Stimulated activated naive CD4-positive, alpha-beta T cell (primary cell): ENCODE measurements at regions not wholly inside any gene's neighbourhood (a gene's known extent, or its start where the extent isn't known, plus 50 kb on each side); places are given as distances from the start of the nearest gene placed in this dataset.
"Not testable (repeated sequence)": the region's sequence is repeated elsewhere in the genome, so short reads cannot be mapped to it uniquely, and the experiment has no call there.

Experiments
- DNase-seq, 6 experiments: peaks; one replicate each; lab custom pipeline; 2025; lab: John Stamatoyannopoulos, UW

DNA sequence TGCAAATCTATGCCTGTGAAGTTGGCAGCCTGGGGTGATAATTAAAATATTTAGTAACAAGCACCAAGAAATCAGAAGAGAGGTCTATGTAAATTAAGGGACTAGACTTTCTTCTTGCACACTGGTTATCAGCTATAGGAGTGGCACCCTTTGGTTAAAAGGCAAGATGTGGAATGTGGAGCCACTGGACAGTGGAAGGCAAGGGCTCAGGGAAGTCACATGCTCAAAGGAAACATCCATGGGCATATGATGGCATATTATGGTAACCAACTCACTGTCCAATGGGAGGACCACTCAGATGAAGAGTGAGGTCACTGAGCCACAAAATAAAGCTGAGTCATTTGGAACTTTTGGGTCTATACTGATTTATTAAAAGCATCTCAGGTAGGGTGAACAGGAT is 165.6 kb upstream of the PRICKLE2 start:
- no peak for DNase-seq

GRCh38 chr3:64388886-64389285 is 163.6 kb upstream of the PRICKLE2 start:
- no peak for DNase-seq

GRCh38 chr3:64387688-64388087 is 162.4 kb upstream of the PRICKLE2 start:
- no peak for DNase-seq

DNA sequence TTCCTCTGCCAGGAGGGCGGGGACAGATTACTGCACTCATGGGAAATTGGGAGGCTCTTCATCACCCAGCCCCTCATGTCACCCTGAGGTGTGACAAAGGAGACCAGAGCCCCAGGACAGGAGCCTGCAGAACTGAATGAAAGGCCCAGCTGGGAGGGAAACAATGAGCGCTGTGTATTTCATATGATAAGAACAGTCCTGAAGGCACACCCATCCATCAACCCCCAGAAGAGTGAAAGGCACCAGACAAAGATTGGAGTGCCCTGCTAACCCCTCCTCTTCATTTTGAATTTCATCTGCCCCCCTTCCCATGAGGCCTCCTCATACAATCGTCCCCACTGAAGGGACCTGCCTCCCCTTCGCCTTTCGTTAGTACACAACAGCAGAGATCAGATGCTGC is 160.0 kb upstream of the PRICKLE2 start:
- no peak for DNase-seq

DNA sequence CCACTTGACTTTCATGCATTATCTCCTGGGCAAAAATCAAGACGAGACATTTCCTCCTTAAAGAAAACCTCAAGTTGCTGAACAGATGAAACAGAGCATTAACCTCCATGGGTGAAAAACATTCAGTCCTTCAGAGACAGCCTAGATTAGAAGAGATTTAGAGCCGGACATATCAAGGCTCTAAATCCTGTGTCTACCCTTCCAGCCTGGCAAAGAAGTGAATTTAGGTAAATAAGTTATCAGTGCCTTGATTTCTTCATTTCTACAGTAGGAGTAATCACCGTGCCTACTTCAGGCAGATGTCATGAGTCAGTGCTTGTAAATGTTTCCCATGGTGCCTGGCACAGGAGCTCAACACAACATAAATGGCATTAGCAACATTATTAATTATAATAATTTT is 159.3 kb upstream of the PRICKLE2 start:
- DNase-seq, result no peak

DNA sequence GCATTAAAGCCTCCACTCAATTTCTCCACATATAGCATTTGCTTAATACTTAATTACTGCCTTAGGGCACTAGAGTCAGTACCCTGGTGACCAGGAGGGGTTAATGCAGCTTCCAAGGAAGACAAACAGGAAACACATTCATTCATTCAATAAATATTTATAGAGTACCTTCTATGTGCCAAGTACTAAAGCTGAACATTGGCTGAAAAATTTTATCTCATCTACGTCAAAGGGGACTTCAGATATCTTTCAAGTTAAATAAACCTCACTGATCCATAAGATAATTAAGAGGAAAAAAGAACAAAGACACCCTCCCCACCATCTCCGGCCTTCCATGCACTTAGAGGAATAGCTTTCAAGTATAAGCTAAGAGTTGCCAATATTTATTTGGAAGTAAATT is 156.9 kb upstream of the PRICKLE2 start:
- no peak for DNase-seq

DNA sequence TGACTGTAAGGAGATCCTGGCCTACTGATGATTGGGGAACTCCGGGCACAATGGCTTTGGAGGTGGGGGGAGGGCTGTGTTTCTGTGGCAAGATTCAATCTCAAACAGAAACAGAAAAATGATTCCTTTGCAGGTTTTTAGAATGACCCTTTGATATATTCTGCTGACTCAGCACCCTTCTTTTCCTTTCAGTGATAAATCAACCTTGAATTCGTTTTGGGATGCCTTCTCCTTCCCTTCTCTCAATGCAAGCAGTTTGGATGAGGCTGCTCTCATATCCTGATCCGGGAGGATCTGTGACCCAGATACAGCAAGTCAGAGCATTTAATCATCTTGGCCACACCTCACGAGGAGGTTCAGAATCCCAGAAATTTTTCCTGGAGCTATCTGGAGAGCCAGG is 156.1 kb upstream of the PRICKLE2 start:
- no peak for DNase-seq

DNA sequence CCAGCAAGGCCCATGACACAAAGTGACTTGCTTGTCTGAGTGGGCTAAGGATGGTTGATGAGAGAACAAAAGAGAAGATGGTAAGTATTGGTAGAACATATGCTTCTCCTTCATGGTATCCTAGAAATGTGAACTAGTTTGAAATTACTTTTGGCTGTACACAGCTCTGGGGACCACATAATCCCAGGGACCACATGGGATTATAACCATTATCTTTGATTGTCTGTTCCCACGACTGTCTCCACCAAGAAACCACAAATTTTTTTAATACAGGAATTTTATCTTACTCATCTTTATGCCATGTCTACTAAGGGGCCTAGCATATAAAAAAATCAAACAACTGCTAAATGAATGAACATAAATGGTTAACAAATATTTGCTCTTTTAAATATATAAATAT is 155.3 kb upstream of the PRICKLE2 start:
- DNase-seq, result no peak

GRCh38 chr3:64379221-64379620 is 154.0 kb upstream of the PRICKLE2 start:
- DNase-seq, result no peak

GRCh38 chr3:64377942-64378341 is 152.7 kb upstream of the PRICKLE2 start:
- DNase-seq, result no peak

DNA sequence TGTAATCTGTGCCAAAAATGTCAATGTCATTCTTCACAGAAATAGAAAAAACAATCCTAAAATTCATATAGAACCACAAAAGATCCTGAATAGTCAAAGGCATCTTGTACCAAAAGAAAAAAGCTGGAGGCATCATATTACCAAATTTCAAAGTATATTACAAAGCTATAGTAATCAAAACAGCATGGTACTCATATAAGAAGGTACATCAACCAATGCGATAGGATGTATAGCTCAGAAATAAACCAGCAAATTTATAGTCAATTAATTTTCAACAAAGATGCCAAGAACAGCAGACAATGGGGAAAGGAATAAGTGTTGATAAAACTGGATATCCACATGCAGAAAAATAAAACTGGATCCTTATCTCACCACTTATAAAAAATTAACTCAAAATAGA is 150.5 kb upstream of the PRICKLE2 start:
- no peak for DNase-seq

- DNase-seq, result no peak
These were observed 144.1 kb upstream of the PRICKLE2 start for GRCh38 chr3:64369390-64369789.

GRCh38 chr3:64368257-64369020 is 143.2 kb upstream of the PRICKLE2 start:
- DNase-seq, result no peak

DNA sequence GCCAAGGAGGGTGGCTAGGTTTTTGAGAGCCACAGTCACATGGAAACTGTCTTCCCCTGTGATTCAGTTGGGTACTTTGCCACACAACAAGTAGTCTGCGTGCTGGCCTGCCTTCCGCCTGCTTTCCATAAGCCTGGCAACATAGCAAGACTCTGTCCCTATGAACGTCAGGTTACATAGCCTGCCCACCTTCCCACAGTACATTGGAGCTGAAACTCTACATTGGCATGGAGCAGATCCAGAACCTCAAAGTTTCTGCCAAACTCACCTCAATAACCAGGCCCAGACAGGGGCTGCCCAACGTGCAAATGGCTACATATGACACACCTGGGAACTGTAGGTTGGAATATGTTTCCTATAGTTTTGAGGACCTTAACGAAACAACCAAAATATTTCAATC is 140.6 kb upstream of the PRICKLE2 start:
- no peak for DNase-seq

DNA sequence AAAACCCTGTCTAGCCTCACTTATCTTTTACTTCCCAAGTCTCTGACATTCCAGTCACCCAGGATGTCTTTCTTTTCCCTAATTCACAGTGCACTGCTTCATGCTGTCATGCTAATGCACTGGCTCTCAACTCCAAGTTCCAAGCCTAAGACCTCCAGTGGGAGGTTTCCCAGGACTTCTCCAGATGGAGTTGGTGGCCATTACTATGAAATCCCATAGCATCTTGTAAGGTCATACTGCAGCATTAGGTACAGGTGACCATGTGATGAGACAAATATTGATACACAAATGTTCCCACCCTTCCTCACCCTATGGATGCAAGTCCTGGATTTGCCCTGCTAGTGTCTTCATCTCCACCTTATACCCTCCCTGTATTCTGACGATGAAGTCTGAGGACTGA is 138.6 kb upstream of the PRICKLE2 start:
- DNase-seq, result no peak

DNA sequence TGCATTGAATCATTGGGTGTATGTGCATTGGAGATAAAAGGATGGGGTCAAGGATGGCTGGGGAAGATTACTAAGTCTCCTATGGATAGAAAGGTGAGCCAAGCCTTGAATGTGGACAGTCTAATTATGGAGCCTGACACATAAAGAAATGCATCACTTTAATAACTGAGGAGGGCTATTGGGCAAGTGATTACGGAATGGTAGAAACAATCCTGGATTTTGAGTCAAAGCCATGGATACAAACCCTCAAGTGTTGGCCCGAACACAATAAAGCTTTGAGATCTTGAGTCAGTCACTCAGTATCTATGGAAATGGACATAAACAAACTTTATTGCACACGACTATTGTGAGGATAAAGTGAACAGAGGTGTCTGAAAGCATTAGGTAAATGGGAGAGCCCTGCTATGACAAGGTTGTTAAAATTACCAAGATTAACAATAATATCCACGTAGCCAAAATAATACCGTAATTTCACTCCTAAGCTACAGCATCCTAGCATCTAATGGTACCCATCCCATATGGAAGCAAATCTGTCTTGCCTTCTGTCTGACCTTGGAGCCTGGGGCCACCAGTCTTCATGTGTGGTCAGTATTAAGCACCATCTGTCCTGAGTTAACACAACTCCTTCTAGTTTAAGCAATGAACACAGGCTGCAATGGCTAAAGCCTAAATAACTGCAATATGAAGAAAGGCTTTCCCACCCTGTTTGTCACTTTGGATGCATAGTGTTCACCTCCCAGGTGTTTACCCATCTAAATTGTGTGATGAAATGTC is 136.9 kb upstream of the PRICKLE2 start:
- no peak for DNase-seq

GRCh38 chr3:64361036-64361435 is 135.8 kb upstream of the PRICKLE2 start:
- DNase-seq, result not testable (repeated sequence)

DNA sequence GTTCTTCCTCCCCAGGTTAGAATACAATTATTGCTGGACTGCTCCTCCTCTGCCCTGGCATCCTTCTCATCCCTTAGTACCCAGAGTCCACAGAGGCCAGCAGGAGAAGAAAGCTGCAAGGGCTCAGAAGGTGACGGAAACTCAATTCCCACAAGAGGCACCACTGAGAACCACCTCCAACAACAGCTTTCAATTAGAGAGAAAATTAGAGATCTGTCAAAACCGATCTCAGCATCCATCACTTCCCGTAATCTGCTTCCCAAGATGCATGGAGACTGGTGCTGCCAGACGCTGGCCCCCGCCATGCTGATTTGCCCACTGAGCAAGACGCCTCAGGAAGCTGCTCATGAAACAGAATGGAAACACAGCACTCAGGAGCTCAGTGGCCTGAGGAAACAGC is 135.0 kb upstream of the PRICKLE2 start:
- no peak for DNase-seq

- no peak for DNase-seq
These were observed 134.5 kb upstream of the PRICKLE2 start for GRCh38 chr3:64359735-64360134.

DNA sequence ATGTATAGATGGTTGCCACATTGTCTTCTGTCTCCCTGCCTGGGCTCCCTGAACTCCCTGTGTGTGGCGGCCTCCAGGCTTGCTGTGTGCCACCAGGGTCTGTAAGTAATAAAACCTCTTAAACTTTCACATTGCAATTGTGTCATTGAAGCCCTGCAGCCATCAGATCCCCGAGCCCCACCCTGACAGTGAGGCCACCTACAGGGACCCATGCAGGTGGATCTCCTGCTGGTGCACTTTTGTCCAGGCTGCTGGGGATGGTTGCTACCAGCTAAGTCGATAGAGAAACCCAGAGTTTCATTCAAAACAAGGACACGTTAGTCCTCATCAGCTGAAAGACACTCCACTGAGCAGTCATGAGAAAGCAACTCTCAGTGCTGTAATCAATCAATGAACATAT is 133.6 kb upstream of the PRICKLE2 start:
- no peak for DNase-seq

DNA sequence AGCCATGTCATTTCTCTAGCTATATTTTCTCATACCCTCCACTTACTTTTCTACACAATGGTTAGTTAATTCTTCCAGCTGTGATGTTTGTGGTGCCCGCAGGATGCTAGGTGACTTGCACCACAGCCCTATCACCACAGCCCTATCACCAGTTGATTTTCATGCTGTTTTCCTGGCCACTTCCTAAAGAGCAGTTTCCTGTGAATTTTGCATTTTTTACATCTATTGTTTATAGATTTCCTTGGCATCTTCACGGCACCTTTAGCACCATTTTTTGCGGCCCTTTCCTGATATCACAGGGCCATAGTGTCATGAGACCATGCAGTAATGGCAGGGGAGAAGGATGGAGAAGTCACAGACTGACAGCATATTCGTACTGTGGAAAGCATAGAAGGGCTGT is 132.9 kb upstream of the PRICKLE2 start:
- no peak for DNase-seq

- no peak for DNase-seq
These were observed 132.2 kb upstream of the PRICKLE2 start for GRCh38 chr3:64357481-64357880.

- DNase-seq, result peak in 1 of 6 experiments; percentile 17
These were observed 130.1 kb upstream of the PRICKLE2 start for GRCh38 chr3:64355401-64355807.

DNA sequence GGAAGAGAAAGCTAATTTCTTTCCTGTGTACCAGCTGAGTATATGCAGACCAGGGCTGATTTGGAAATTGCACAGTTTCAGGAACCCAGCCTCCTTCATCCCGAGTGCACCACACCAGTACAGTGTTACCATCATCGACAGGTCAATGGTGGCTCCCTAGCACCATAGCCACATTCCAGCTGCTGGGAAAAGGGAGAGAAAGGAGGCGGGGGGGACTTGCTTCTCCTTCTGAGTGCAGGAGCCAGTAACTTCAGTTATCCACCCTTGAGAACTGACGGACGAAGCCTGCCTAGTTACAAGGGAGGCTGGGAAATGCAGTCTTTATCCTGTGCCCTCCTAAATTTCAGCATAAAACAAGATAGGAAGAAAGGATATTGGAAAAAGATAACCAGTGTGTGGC is 129.7 kb upstream of the PRICKLE2 start:
- no peak for DNase-seq
